Ishikawa (cell line): ENCODE measurements at regions not wholly inside any gene's neighbourhood (a gene's known extent, or its start where the extent isn't known, plus 50 kb on each side); places are given as distances from the start of the nearest gene placed in this dataset.

Source experiments
- CEBPB ChIP-seq: IDR thresholded peaks from 2 replicates; pipeline ENCODE4 v1.6.1; 2012
- CREB1 ChIP-seq: IDR thresholded peaks from 2 replicates; pipeline ENCODE4 v1.6.1; 2012; ENCODE audit warnings: low read depth
- EGR1 ChIP-seq: IDR thresholded peaks from 2 replicates; pipeline ENCODE4 v1.6.1; 2012
- EP300 ChIP-seq: IDR thresholded peaks from 2 replicates; pipeline ENCODE4 v1.6.1; 2012; ENCODE audit warnings: borderline replicate concordance
- FOXM1 ChIP-seq: IDR thresholded peaks from 2 replicates; pipeline ENCODE4 v1.6.1; 2012; ENCODE audit warnings: low read depth, borderline replicate concordance
- NFIC ChIP-seq: IDR thresholded peaks from 2 replicates; pipeline ENCODE4 v1.6.1; 2012
- RAD21 ChIP-seq: IDR thresholded peaks from 2 replicates; pipeline ENCODE4 v1.6.1; 2012; ENCODE audit warnings: low read depth
- TAF1 ChIP-seq: IDR thresholded peaks from 2 replicates; pipeline ENCODE4 v1.6.1; 2012; ENCODE audit warnings: low read depth, mild to moderate bottlenecking
- TCF12 ChIP-seq: IDR thresholded peaks from 2 replicates; pipeline ENCODE4 v1.6.1; 2012; ENCODE audit warnings: low read depth
- TEAD4 ChIP-seq: IDR thresholded peaks from 2 replicates; pipeline ENCODE4 v1.6.1; 2012
- YY1 ChIP-seq: IDR thresholded peaks from 2 replicates; pipeline ENCODE4 v1.6.1; 2012; ENCODE audit warnings: low read depth
- ZBTB7A ChIP-seq: IDR thresholded peaks from 2 replicates; pipeline ENCODE4 v1.6.1; 2012; ENCODE audit warnings: low read depth
- TF ChIP-seq, protein P1 (sequence below): IDR thresholded peaks from 2 replicates; pipeline ENCODE4 v1.6.1; 2012; ENCODE audit warnings: low read depth, mild to moderate bottlenecking
- TF ChIP-seq, protein P2 (sequence below): IDR thresholded peaks from 2 replicates; pipeline ENCODE4 v1.6.1; 2012
- TF ChIP-seq, protein P3 (sequence below): IDR thresholded peaks from 2 replicates; pipeline ENCODE4 v1.6.1; 2012

DNA sequence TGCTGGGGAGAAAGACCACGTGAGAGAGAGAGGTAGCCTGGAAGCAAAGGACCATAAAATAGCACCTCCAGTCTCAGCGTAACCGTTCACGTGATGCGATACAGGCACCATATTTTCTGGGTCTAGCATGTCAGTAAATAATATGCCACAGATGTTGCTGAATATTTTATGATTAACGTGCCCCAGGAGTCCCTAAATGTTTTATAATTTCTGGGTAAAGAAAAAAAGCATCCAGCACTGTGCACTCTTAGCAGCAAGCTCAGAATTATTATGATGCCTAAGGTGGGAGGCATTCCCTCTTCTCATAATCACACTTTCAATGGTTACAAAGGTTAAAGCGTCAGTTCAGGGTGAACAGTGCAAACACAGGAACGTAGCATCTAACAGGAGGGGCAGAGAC is 121.8 kb downstream of the CAVIN4 start:
- TF ChIP-seq EP300: no peak
- TF ChIP-seq CREB1: no peak
- no peak for TF ChIP-seq ZBTB7A
- no peak for TF ChIP-seq NFIC
- TF ChIP-seq, protein P1, sequence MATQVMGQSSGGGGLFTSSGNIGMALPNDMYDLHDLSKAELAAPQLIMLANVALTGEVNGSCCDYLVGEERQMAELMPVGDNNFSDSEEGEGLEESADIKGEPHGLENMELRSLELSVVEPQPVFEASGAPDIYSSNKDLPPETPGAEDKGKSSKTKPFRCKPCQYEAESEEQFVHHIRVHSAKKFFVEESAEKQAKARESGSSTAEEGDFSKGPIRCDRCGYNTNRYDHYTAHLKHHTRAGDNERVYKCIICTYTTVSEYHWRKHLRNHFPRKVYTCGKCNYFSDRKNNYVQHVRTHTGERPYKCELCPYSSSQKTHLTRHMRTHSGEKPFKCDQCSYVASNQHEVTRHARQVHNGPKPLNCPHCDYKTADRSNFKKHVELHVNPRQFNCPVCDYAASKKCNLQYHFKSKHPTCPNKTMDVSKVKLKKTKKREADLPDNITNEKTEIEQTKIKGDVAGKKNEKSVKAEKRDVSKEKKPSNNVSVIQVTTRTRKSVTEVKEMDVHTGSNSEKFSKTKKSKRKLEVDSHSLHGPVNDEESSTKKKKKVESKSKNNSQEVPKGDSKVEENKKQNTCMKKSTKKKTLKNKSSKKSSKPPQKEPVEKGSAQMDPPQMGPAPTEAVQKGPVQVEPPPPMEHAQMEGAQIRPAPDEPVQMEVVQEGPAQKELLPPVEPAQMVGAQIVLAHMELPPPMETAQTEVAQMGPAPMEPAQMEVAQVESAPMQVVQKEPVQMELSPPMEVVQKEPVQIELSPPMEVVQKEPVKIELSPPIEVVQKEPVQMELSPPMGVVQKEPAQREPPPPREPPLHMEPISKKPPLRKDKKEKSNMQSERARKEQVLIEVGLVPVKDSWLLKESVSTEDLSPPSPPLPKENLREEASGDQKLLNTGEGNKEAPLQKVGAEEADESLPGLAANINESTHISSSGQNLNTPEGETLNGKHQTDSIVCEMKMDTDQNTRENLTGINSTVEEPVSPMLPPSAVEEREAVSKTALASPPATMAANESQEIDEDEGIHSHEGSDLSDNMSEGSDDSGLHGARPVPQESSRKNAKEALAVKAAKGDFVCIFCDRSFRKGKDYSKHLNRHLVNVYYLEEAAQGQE: no peak
- no peak for TF ChIP-seq FOXM1

DNA sequence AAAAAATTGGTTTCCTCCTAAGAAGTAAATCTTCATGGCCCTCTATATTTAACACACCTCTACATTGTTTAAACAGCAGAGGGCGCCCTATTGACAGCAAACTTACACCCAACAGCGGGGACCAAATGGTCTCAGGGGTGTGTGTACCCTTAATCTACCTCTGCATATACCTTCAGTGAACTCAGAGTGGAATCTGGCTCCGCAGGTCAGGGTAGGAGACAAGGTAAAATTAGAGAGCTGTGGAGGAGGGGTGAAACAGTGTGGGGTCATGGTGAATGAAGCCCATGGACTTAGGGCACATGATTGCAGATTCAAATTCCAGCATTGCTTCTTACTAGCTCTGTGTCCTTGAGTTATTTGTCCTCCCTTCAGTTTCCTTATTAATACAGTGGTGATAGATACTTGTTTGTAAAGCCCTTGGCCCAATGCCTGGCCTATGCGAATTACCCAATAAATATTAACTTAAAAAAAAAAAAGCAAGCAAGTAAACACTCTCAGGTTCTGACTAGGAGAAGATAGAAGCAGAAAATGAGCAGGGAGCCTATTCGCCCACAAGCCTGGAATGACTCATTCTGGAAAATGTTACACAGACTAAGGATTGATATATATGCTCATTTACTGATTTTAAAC is 122.9 kb downstream of the CAVIN4 start:
- TF ChIP-seq, protein P2, sequence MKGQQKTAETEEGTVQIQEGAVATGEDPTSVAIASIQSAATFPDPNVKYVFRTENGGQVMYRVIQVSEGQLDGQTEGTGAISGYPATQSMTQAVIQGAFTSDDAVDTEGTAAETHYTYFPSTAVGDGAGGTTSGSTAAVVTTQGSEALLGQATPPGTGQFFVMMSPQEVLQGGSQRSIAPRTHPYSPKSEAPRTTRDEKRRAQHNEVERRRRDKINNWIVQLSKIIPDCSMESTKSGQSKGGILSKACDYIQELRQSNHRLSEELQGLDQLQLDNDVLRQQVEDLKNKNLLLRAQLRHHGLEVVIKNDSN: no peak
- TF ChIP-seq RAD21: peak; percentile 47

DNA sequence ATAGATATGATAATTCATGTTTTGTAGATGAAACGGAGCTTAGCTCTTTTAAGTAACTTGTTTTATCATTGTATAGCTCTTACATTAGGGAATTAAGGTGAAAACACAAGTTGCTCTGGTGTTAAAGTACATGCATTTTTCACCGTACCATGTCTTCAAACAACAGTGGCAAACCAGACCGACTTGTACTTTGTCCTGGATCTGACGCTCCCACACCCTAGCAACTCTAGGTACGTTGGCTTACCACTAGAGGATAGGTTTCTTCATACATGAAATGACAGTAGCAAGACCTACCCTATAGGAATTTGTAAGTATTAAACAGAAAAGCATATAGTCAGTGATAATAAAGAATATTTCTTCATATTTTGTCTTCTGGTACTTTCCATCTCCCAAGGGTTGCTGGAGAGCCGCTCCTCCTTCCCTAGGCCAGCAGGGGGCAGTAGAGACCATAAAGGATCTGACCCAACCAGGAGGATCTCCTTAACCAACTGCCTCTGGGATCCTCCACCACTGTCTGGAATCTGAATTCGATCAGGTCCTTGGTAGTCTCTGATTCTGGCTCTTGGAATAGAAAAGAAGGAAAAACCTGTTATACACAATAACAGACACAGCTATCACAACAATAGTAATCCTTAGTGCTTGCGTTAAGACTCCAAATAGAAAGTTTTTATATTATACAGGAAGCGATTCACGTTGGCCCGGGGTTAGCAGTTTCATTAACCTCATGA is 136.7 kb downstream of the CAVIN4 start:
- no peak for TF ChIP-seq CEBPB
- TF ChIP-seq ZBTB7A: no peak
- peak; percentile 81 for TF ChIP-seq RAD21

DNA sequence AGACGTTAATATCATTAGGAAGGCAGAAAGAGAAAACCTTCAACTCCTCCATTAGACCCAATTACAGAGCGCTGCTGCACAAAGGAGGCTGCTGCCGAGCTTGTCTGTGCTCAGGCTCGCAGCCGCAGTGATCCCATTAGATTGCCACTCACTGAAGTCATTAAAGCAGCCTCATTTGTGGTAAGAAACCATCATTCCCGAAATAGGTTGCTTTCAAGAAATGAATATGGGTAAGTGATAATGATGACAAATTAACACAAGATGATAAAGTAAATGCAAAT is 137.2 kb downstream of the CAVIN4 start:
- no peak for TF ChIP-seq EGR1
- no peak for TF ChIP-seq FOXM1
- TF ChIP-seq TCF12: no peak
- TF ChIP-seq EP300: no peak
- TF ChIP-seq, protein P1: no peak
- TF ChIP-seq NFIC: no peak
- TF ChIP-seq, protein P3, sequence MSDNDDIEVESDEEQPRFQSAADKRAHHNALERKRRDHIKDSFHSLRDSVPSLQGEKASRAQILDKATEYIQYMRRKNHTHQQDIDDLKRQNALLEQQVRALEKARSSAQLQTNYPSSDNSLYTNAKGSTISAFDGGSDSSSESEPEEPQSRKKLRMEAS: no peak
- no peak for TF ChIP-seq TEAD4
- TF ChIP-seq CREB1: no peak
- TF ChIP-seq RAD21: no peak

DNA sequence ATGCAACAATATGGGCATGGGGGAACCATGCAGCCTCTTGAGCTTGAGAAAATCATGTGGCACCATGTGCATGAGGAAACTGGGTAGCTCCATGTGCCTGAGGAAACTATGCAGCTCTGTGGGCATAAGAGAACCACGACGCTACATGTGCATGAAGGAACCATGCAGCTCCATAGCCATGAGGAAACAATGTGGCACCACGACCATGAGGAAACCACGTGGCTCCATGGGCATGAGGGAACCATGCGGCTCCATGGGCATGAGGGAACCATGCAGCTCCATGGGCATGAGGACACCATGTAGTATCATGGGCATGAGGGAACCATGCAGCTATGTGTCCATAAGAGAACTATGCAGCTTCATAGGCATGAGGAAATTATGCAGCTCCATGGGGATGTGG is 140.8 kb downstream of the CAVIN4 start:
- no peak for TF ChIP-seq CEBPB
- TF ChIP-seq EP300: no peak
- TF ChIP-seq, protein P1: no peak
- TF ChIP-seq, protein P3: no peak
- no peak for TF ChIP-seq TEAD4
- no peak for TF ChIP-seq YY1
- TF ChIP-seq ZBTB7A: no peak
- TF ChIP-seq EGR1: no peak
- TF ChIP-seq TCF12: no peak
- TF ChIP-seq, protein P2: no peak
- TF ChIP-seq TAF1: no peak
